OCI-LY7 (cell line): ENCODE measurements at regions not wholly inside any gene's neighbourhood (a gene's known extent, or its start where the extent isn't known, plus 50 kb on each side); places are given as distances from the start of the nearest gene placed in this dataset.
"Not testable (repeated sequence)": the region's sequence is repeated elsewhere in the genome, so short reads cannot be mapped to it uniquely, and the experiment has no call there.

Experiments used
- BruUV-seq: library from RNA; stranded (reverse); fragments of 400-500 nt; replicated peaks from 2 replicates; lab custom pipeline; 2021; lab: Mats Ljungman, UMichigan
- CTCF ChIA-PET: fragments of 300-600 bp; sonication (Branson Sonifier 250); formaldehyde crosslinking; loops from one replicate; lab custom pipeline; 2022; ENCODE audit warnings: antibody characterized with exemption; ENCODE audit not compliant: unreplicated experiment; lab: Charles Lee
- POLR2A ChIA-PET: fragments of 300-600 bp; sonication (Branson Sonifier 250); formaldehyde crosslinking; loops from one replicate; lab custom pipeline; 2022; ENCODE audit warnings: antibody characterized with exemption; lab: Charles Lee
- DNase-seq: peaks from one replicate; pipeline ENCODE4 v3.0.0-alpha.2; 2015; ENCODE audit warnings: low spot score
- H2AFZ ChIP-seq: fragments of 200-600 bp; sonication (generic), shearing (Covaris generic); 2 replicates; pipeline ENCODE4 v1.6.1; 2014; ENCODE audit warnings: mild to moderate bottlenecking, antibody characterized with exemption, low read length, moderate library complexity
- H3K27ac ChIP-seq: fragments of 200-600 bp; sonication (generic); 2 replicates; pipeline ENCODE4 v1.5.1; 2014; ENCODE audit warnings: mixed run types, low read depth, mild to moderate bottlenecking, moderate library complexity, low read length, inconsistent platforms; ENCODE audit not compliant: poor library complexity, severe bottlenecking
- H3K36me3 ChIP-seq: fragments of 200-600 bp; sonication (generic); 2 replicates; pipeline ENCODE4 v1.6.1; 2014; ENCODE audit warnings: mild to moderate bottlenecking, antibody characterized with exemption, low read length, moderate library complexity, mixed read lengths; ENCODE audit not compliant: insufficient read depth
- H3K4me1 ChIP-seq: fragments of 200-600 bp; sonication (generic); 2 replicates; pipeline ENCODE4 v1.5.1; 2014; ENCODE audit warnings: mild to moderate bottlenecking, low read length; ENCODE audit not compliant: insufficient read depth, poor library complexity, severe bottlenecking
- H3K4me2 ChIP-seq: fragments of 200-600 bp; sonication (generic); 2 replicates; pipeline ENCODE4 v1.6.1; 2014; ENCODE audit warnings: mild to moderate bottlenecking, low read length
- H3K4me3 ChIP-seq: fragments of 200-600 bp; sonication (generic); 2 replicates; pipeline ENCODE4 v1.5.1; 2014; ENCODE audit warnings: mild to moderate bottlenecking, low read depth, low read length; ENCODE audit not compliant: poor library complexity, severe bottlenecking
- H3K79me2 ChIP-seq: fragments of 200-600 bp; sonication (generic); 2 replicates; pipeline ENCODE4 v1.6.1; 2016; ENCODE audit warnings: low read depth, mild to moderate bottlenecking, low read length, moderate library complexity, mixed read lengths; ENCODE audit not compliant: insufficient read depth
- H3K9me2 ChIP-seq: fragments of 200-600 bp; sonication (generic); 2 replicates; pipeline ENCODE4 v1.6.1; 2016; ENCODE audit warnings: mild to moderate bottlenecking, low read length, mixed read lengths; ENCODE audit not compliant: insufficient read depth
- H3K9me3 ChIP-seq: fragments of 200-600 bp; sonication (generic); 2 replicates; pipeline ENCODE4 v1.6.1; 2014; ENCODE audit warnings: mild to moderate bottlenecking, mixed run types, low read length, mixed read lengths
- H4K20me1 ChIP-seq: fragments of 200-600 bp; sonication (generic); 2 replicates; pipeline ENCODE4 v1.6.1; 2014; ENCODE audit warnings: mild to moderate bottlenecking, antibody characterized with exemption, low read length, moderate library complexity, mixed read lengths; ENCODE audit not compliant: insufficient read depth
- EZH2phosphoT487 ChIP-seq: fragments of 200-600 bp; sonication (generic); IDR thresholded peaks from 2 replicates; pipeline ENCODE4 v1.6.1; 2018; ENCODE audit warnings: low read depth, borderline replicate concordance, mild to moderate bottlenecking, mixed run types, antibody characterized with exemption, low read length, moderate library complexity, mixed read lengths
- intact Hi-C: fragments of 100-400 bp; cut with micrococcal nuclease; formaldehyde crosslinking; loops from one replicate; pipeline ENCODE4 v1.10.0; 2022; ENCODE audit not compliant: unreplicated experiment
- TF ChIP-seq, protein P1 (sequence below): fragments of 200-600 bp; sonication (generic); conservative IDR thresholded peaks from 2 replicates; pipeline ENCODE4 v1.5.1; 2014; ENCODE audit warnings: mild to moderate bottlenecking, antibody characterized with exemption, low read length, moderate library complexity, mixed read lengths

DNA sequence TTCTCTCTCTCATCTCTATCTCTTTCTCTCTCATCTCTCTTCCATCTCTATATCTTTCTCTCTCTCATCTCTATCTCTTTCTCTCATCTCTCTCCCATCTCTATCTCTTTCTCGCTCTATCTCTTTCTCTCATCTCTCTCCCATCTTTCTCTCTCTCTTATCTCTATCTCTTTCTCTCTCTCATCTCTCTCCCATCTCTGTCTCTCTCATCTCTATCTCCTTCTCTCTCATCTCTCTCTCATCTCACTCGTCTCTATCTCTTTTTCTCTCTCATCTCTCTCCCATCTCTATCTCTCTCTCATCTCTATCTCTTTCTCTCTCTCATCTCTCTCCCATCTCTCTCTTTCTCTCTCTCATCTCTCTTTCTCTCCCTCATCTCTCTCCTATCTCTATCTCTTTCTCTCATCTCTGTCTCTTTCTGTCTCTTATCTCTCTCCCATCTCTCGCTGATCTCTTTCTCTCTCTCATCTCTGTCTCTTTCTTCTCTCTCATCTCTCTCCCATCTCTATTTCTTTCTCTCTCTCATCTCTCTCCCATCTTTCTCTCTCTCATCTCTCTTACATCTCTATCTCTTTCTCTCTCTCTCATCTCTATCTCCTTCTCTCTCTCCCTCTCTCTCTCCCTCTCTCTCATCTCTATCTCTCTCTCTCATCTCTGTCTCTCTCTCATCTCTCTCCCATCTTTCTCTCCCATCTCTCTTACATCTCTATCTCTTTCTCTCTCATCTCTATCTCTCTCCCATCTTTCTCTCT, 388.7 kb downstream of the NPHP4 start:
- ChIA-PET POLR2A (no interaction called here), CTCF (no interaction called here)
- no peaks in the 10 kb centered on the region for H3K79me2 ChIP-seq
- no peak overlapping the region for H3K27ac ChIP-seq
- H3K9me2 ChIP-seq, result no peaks in the 10 kb centered on the region
- no peak overlapping the region for H3K4me3 ChIP-seq
- DNase-seq, result no peak
- no peaks in the 10 kb centered on the region for H3K36me3 ChIP-seq
- H3K4me2 ChIP-seq, result no peak overlapping the region
- intact Hi-C loops, result no loop called here
- BruUV-seq, result no TSS peak
- TF ChIP-seq, protein P1, sequence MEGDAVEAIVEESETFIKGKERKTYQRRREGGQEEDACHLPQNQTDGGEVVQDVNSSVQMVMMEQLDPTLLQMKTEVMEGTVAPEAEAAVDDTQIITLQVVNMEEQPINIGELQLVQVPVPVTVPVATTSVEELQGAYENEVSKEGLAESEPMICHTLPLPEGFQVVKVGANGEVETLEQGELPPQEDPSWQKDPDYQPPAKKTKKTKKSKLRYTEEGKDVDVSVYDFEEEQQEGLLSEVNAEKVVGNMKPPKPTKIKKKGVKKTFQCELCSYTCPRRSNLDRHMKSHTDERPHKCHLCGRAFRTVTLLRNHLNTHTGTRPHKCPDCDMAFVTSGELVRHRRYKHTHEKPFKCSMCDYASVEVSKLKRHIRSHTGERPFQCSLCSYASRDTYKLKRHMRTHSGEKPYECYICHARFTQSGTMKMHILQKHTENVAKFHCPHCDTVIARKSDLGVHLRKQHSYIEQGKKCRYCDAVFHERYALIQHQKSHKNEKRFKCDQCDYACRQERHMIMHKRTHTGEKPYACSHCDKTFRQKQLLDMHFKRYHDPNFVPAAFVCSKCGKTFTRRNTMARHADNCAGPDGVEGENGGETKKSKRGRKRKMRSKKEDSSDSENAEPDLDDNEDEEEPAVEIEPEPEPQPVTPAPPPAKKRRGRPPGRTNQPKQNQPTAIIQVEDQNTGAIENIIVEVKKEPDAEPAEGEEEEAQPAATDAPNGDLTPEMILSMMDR, result no peak
- TF ChIP-seq EZH2phosphoT487, result no peak
- H2AFZ ChIP-seq, result no peak overlapping the region
- no peaks in the 10 kb centered on the region for H3K4me1 ChIP-seq
- no peaks in the 10 kb centered on the region for H3K9me3 ChIP-seq
- H4K20me1 ChIP-seq, result no peaks in the 10 kb centered on the region

- H4K20me1 ChIP-seq, DNase-seq, CTCF ChIA-PET, H3K36me3 ChIP-seq, H3K27ac ChIP-seq, H3K79me2 ChIP-seq, H3K9me3 ChIP-seq, intact Hi-C loops, H3K4me1 ChIP-seq, H2AFZ ChIP-seq, BruUV-seq, H3K4me3 ChIP-seq, POLR2A ChIA-PET, H3K9me2 ChIP-seq, H3K4me2 ChIP-seq: not testable (repeated sequence)
Observed at GRCh38 chr1:5602718-5603117, 389.5 kb downstream of the NPHP4 start.

GRCh38 chr1:5601516-5601915, 390.7 kb downstream of the NPHP4 start:
- no peaks in the 10 kb centered on the region for H3K9me2 ChIP-seq
- H4K20me1 ChIP-seq, result no peaks in the 10 kb centered on the region
- H3K4me1 ChIP-seq, result no peaks in the 10 kb centered on the region
- H3K27ac ChIP-seq, result no peak overlapping the region
- no peak overlapping the region for H3K4me3 ChIP-seq
- no peak for DNase-seq
- H2AFZ ChIP-seq, result no peak overlapping the region
- intact Hi-C loops, result no loop called here
- no TSS peak for BruUV-seq
- TF ChIP-seq, protein P1, result no peak
- no peak for TF ChIP-seq EZH2phosphoT487
- H3K4me2 ChIP-seq, result no peak overlapping the region
- POLR2A ChIA-PET, result no interaction called here
- no peaks in the 10 kb centered on the region for H3K79me2 ChIP-seq
- no peaks in the 10 kb centered on the region for H3K9me3 ChIP-seq
- CTCF ChIA-PET, result no interaction called here
- no peaks in the 10 kb centered on the region for H3K36me3 ChIP-seq
